BJ (cell line): ENCODE measurements at regions not wholly inside any gene's neighbourhood (a gene's known extent, or its start where the extent isn't known, plus 50 kb on each side); places are given as distances from the start of the nearest gene placed in this dataset.

Experiments used
- CTCF ChIA-PET: fragments of 350-600 bp; formaldehyde crosslinking; extraction: SDS; loops from one replicate; lab custom pipeline; 2021; ENCODE audit warnings: antibody characterized with exemption, inconsistent platforms; lab: Yijun Ruan, JAX
- POLR2A ChIA-PET: fragments of 300-600 bp; sonication (Branson Sonifier 250); formaldehyde crosslinking; extraction: SDS; loops from one replicate; lab custom pipeline; 2021; ENCODE audit warnings: antibody characterized with exemption; lab: Charles Lee
- DNase-seq: peaks from one replicate; pipeline ENCODE4 v3.0.0-alpha.2; 2011; ENCODE audit warnings: low read depth
- H3K27me3 ChIP-seq: 2 replicates; pipeline ENCODE4 v1.6.0; 2011; ENCODE audit warnings: low read length; ENCODE audit not compliant: control insufficient read depth, insufficient read depth
- H3K36me3 ChIP-seq: 2 replicates; pipeline ENCODE4 v1.5.1; 2011; ENCODE audit warnings: low read length; ENCODE audit not compliant: control insufficient read depth, insufficient read depth
- H3K4me3 ChIP-seq: 2 replicates; pipeline ENCODE4 v1.5.1; 2011; ENCODE audit warnings: low read depth, mild to moderate bottlenecking, control low read depth, low read length
- CTCF ChIP-seq: IDR thresholded peaks from 2 replicates; pipeline ENCODE4 v1.5.1; 2011; ENCODE audit warnings: low read depth, mild to moderate bottlenecking, control low read depth, inconsistent platforms, low read length, moderate library complexity; ENCODE audit not compliant: insufficient read depth

GRCh38 chr16:79411357-79411756, 189.2 kb downstream of the MAF start:
- no peak for TF ChIP-seq CTCF
- ChIA-PET CTCF (no interaction called here), POLR2A (no interaction called here)
- DNase-seq = no peak
- no peaks in the 10 kb centered on the region for H3K36me3 ChIP-seq
- H3K27me3 ChIP-seq = no peaks in the 10 kb centered on the region
- no peak overlapping the region for H3K4me3 ChIP-seq

DNA sequence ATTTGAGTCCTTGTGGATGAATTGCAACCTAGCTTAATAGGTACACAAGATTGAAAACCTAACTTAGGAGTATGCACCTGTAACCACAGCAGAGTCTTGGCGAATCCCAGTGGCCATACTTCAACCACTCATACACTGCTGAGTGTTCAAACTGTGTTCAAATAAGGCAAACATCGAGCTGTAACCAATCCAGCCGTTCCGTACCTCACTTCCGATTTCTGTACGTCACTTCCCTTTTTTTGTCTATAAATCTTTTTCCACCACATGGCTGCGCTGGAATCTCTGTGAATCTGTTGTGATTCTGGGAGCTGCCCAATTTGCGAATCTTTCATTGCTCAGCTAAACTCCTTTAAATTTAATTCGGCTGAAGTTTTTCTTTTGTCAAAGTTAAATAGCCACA, 190.6 kb downstream of the MAF start:
- no peak for TF ChIP-seq CTCF
- no peak for DNase-seq
- ChIA-PET POLR2A (no interaction called here), CTCF (no interaction called here)
- Histone ChIP-seq H3K4me3 (no peak overlapping the region), H3K27me3 (no peaks in the 10 kb centered on the region), H3K36me3 (no peaks in the 10 kb centered on the region)

- POLR2A ChIA-PET = no interaction called here
- H3K27me3 ChIP-seq = no peaks in the 10 kb centered on the region
- no peak for DNase-seq
- no peak overlapping the region for H3K4me3 ChIP-seq
- no peaks in the 10 kb centered on the region for H3K36me3 ChIP-seq
- no peak for TF ChIP-seq CTCF
- CTCF ChIA-PET = no interaction called here
These were observed 192.2 kb downstream of the MAF start for GRCh38 chr16:79408355-79408754.

- ChIA-PET CTCF (no interaction called here), POLR2A (no interaction called here)
- DNase-seq = no peak
- H3K36me3 ChIP-seq = no peaks in the 10 kb centered on the region
- H3K27me3 ChIP-seq = no peaks in the 10 kb centered on the region
- no peak overlapping the region for H3K4me3 ChIP-seq
- TF ChIP-seq CTCF = no peak
These were observed 192.9 kb downstream of the MAF start for GRCh38 chr16:79407461-79408135.

DNA sequence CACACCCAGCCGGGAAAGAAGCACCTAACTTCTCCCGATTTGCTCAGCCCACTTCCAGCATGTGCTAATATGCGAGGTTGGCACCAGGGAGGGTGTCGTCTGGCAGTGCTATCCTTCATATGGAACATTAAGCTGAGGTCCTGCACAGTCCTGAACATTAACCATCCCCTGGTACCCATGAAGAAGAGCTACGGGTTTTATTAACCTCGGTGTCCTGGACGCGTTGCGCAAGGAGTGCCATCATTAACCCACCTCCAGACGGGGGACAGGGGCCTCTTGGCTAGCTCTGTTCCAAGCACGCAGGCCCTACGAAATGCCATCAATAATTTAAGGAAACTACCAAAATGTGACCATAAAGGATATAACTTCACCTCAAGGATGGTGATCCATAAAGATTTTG, 193.5 kb downstream of the MAF start:
- POLR2A ChIA-PET = no interaction called here
- Histone ChIP-seq H3K4me3 (no peak overlapping the region), H3K36me3 (no peaks in the 10 kb centered on the region), H3K27me3 (no peaks in the 10 kb centered on the region)
- CTCF ChIA-PET = no interaction called here
- no peak for DNase-seq
- TF ChIP-seq CTCF = no peak
